Osteocyte (in vitro differentiated cells): ENCODE measurements at regions not wholly inside any gene's neighbourhood (a gene's known extent, or its start where the extent isn't known, plus 50 kb on each side); places are given as distances from the start of the nearest gene placed in this dataset.

Experiments
- DNase-seq: peaks from one replicate; pipeline ENCODE4 v3.0.0; 2021; ENCODE audit warnings: mixed read lengths; ENCODE audit not compliant: unreplicated experiment; ENCODE audit errors: extremely low spot score
- H3K27ac Mint-ChIP-seq: one replicate; pipeline ENCODE4 v1.8.0; 2021; ENCODE audit warnings: mild to moderate bottlenecking, mixed read lengths; ENCODE audit not compliant: unreplicated experiment
- H3K27me3 Mint-ChIP-seq: one replicate; pipeline ENCODE4 v1.8.0; 2021; ENCODE audit warnings: mixed read lengths; ENCODE audit not compliant: unreplicated experiment
- H3K36me3 Mint-ChIP-seq: one replicate; pipeline ENCODE4 v1.8.0; 2021; ENCODE audit warnings: mixed read lengths; ENCODE audit not compliant: unreplicated experiment
- H3K4me1 Mint-ChIP-seq: one replicate; pipeline ENCODE4 v1.8.0; 2021; ENCODE audit warnings: mixed read lengths; ENCODE audit not compliant: unreplicated experiment
- H3K4me3 Mint-ChIP-seq: one replicate; pipeline ENCODE4 v1.8.0; 2021; ENCODE audit warnings: mild to moderate bottlenecking, moderate library complexity, mixed read lengths; ENCODE audit not compliant: unreplicated experiment
- H3K9me3 Mint-ChIP-seq: one replicate; pipeline ENCODE4 v1.8.0; 2021; ENCODE audit warnings: mixed read lengths; ENCODE audit not compliant: unreplicated experiment
- TF ChIP-seq, protein P1 (sequence below): fragments of 200-600 bp; sonication (generic); IDR thresholded peaks from 2 replicates; pipeline ENCODE4 v1.5.0; 2021; ENCODE audit warnings: antibody characterized with exemption, mild to moderate bottlenecking, moderate library complexity

GRCh38 chr4:110982486-110982885, 359.6 kb upstream of the PITX2 start:
- Mint-ChIP-seq H3K27me3 (no peaks in the 10 kb centered on the region), H3K27ac (no peak overlapping the region), H3K9me3 (no peaks in the 10 kb centered on the region), H3K36me3 (no peaks in the 10 kb centered on the region), H3K4me1 (no peaks in the 10 kb centered on the region), H3K4me3 (no peak overlapping the region)
- DNase-seq: no peak
- TF ChIP-seq, protein P1, sequence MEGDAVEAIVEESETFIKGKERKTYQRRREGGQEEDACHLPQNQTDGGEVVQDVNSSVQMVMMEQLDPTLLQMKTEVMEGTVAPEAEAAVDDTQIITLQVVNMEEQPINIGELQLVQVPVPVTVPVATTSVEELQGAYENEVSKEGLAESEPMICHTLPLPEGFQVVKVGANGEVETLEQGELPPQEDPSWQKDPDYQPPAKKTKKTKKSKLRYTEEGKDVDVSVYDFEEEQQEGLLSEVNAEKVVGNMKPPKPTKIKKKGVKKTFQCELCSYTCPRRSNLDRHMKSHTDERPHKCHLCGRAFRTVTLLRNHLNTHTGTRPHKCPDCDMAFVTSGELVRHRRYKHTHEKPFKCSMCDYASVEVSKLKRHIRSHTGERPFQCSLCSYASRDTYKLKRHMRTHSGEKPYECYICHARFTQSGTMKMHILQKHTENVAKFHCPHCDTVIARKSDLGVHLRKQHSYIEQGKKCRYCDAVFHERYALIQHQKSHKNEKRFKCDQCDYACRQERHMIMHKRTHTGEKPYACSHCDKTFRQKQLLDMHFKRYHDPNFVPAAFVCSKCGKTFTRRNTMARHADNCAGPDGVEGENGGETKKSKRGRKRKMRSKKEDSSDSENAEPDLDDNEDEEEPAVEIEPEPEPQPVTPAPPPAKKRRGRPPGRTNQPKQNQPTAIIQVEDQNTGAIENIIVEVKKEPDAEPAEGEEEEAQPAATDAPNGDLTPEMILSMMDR: no peak

DNA sequence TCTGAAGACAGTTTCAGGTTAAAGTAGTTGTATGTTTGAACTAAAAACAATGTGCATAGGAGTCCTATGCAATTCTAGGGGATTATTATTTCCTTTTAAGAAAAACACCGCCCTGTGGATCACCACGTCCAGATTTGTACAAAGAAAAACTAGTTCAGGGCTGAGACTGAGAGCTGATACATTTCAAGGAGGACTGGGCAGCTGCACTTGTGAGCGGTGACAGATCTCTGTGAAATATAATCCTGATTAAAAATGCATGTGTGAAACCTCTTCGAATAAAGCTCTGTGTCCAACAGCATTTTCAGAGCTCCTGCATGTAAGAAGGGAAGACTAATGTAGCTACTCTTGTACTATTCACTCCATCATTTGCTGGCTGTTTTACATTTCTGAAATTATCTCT, 365.8 kb upstream of the PITX2 start:
- DNase-seq: no peak
- Mint-ChIP-seq H3K4me1 (no peaks in the 10 kb centered on the region), H3K27me3 (peaks cover 3% of the 10 kb centered on the region), H3K36me3 (no peaks in the 10 kb centered on the region), H3K9me3 (no peaks in the 10 kb centered on the region), H3K27ac (no peak overlapping the region), H3K4me3 (no peak overlapping the region)
- TF ChIP-seq, protein P1: no peak

- Mint-ChIP-seq H3K27me3 (peaks cover 3% of the 10 kb centered on the region), H3K36me3 (no peaks in the 10 kb centered on the region)
These were observed 366.2 kb upstream of the PITX2 start for GRCh38 chr4:110989125-110989524.

DNA sequence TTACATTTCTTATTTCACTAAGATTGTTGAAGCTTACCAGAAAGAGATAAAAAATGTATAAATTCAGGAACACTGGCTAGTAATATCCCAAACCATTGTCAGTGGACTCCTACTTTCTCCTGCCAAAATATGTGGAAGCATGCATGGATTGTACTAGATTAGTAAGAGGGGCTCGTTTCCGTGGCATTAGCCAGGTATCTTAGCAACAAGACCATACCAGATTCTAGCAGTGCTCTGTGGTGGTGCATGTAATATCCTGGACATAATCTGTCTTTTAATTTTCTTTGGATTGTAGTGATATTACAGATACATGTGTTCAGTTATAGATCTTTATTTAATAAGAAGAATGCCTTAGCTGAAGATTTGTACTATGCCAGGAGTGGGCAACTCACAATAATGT, 371.9 kb upstream of the PITX2 start:
- Mint-ChIP-seq H3K4me3 (no peak overlapping the region), H3K36me3 (no peaks in the 10 kb centered on the region), H3K27ac (no peak overlapping the region), H3K27me3 (no peaks in the 10 kb centered on the region), H3K9me3 (no peaks in the 10 kb centered on the region), H3K4me1 (no peaks in the 10 kb centered on the region)
- DNase-seq: no peak
- TF ChIP-seq, protein P1: no peak

More at GRCh38 chr4:110989125-110989524, 366.2 kb upstream of the PITX2 start:
- Mint-ChIP-seq H3K27ac (no peak overlapping the region), H3K9me3 (no peaks in the 10 kb centered on the region), H3K4me1 (no peaks in the 10 kb centered on the region), H3K4me3 (no peak overlapping the region)
- TF ChIP-seq, protein P1: no peak
- no peak for DNase-seq

GRCh38 chr4:110998320-110998719, 375.4 kb upstream of the PITX2 start:
- no peak overlapping the region for H3K4me3 Mint-ChIP-seq
- TF ChIP-seq, protein P1: no peak
- H3K27ac Mint-ChIP-seq: no peak overlapping the region
- no peak for DNase-seq
- H3K4me1 Mint-ChIP-seq: no peaks in the 10 kb centered on the region
- no peaks in the 10 kb centered on the region for H3K27me3 Mint-ChIP-seq
- no peaks in the 10 kb centered on the region for H3K9me3 Mint-ChIP-seq
- no peaks in the 10 kb centered on the region for H3K36me3 Mint-ChIP-seq
